ENCODE measurements at regions not wholly inside any gene's neighbourhood (a gene's known extent, or its start where the extent isn't known, plus 50 kb on each side); places are given as distances from the start of the nearest gene placed in this dataset.

DNA sequence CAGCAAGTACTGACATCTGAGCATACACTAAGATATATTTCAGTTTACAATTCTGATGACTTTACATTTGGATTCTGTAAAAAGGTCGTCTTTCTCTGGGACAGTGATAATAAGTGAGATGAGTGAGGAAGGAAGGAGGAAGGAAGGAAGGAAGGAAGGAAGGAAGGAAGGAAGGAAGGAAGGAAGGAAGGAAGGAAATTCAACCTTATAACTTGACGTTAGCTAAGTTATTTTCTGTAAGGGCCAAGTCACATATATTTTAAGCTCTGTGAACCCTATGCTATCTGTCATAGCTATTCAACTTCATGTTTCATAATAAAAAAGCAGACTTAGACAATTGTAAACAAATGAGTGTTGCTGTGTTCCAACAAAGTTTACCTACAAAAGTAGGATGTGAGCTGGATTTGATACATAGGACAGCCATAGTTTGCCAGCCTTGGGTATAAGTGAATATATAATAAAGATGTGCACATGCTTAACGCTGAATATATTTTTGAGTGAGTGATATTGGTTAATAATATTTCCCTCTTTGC lies 753.0 kb upstream of the NDST4 start:
- no peaks in the 10 kb centered on the region for H3K4me1 Mint-ChIP-seq
- no peak overlapping the region for H3K4me3 Mint-ChIP-seq
- no peak overlapping the region for H3K27ac Mint-ChIP-seq
- H3K36me3 Mint-ChIP-seq (ENCODE audit: low read depth) = no peaks in the 10 kb centered on the region
- no peaks in the 10 kb centered on the region for H3K9me3 Mint-ChIP-seq
- H3K27me3 Mint-ChIP-seq (ENCODE audit: low read depth) = no peaks in the 10 kb centered on the region
- TF ChIP-seq, protein P1, sequence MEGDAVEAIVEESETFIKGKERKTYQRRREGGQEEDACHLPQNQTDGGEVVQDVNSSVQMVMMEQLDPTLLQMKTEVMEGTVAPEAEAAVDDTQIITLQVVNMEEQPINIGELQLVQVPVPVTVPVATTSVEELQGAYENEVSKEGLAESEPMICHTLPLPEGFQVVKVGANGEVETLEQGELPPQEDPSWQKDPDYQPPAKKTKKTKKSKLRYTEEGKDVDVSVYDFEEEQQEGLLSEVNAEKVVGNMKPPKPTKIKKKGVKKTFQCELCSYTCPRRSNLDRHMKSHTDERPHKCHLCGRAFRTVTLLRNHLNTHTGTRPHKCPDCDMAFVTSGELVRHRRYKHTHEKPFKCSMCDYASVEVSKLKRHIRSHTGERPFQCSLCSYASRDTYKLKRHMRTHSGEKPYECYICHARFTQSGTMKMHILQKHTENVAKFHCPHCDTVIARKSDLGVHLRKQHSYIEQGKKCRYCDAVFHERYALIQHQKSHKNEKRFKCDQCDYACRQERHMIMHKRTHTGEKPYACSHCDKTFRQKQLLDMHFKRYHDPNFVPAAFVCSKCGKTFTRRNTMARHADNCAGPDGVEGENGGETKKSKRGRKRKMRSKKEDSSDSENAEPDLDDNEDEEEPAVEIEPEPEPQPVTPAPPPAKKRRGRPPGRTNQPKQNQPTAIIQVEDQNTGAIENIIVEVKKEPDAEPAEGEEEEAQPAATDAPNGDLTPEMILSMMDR (IDR thresholded peaks at IDR 0.05; ENCODE audit: unreplicated experiment in 3 of 3) = no peak

DNA sequence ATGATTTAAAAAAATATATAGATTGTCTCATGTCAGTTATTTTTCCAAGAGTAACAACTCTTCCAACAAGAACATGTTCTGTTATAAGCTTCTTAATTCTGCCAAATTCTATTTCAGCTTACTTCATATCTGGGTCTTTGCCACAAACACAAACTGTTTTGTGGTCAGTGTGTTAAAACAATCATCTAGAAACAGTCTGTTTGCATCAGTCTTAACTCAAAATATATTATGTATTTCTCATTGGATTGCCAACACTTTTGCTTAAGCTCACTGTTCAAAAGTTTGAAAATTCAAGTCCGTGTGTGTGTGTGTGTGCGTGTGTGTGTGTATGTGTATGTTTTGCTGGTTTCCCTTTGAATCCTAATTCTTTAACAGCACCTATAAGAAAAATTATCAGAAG lies 752.3 kb upstream of the NDST4 start:
- no peaks in the 10 kb centered on the region for H3K9me3 Mint-ChIP-seq
- no peaks in the 10 kb centered on the region for H3K27me3 Mint-ChIP-seq (ENCODE audit: low read depth)
- H3K27ac Mint-ChIP-seq = no peak overlapping the region
- H3K4me3 Mint-ChIP-seq = no peak overlapping the region
- H3K4me1 Mint-ChIP-seq = no peaks in the 10 kb centered on the region
- TF ChIP-seq, protein P1 (IDR thresholded peaks at IDR 0.05; ENCODE audit: unreplicated experiment in 3 of 3) = no peak
- no peaks in the 10 kb centered on the region for H3K36me3 Mint-ChIP-seq (ENCODE audit: low read depth)

DNA sequence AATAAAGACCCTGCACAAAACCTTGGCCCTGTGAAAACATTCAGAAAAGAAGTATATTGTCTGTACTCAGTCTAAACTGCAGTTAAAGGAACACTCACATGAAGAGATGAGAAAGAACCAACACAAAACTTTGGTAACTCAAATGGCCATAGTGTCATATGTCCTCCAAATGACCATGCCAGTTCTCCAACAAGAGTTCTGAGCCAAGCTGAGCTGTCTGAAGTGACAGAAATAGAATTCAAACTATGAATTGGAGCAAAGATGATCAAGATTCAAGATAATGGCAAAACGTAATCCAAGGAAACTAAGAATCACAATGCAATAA lies 739.3 kb upstream of the NDST4 start:
- H3K36me3 Mint-ChIP-seq (ENCODE audit: low read depth) = no peaks in the 10 kb centered on the region
- TF ChIP-seq, protein P1 (IDR thresholded peaks at IDR 0.05; ENCODE audit: unreplicated experiment in 3 of 3) = no peak
- H3K4me3 Mint-ChIP-seq = no peak overlapping the region
- no peaks in the 10 kb centered on the region for H3K4me1 Mint-ChIP-seq
- H3K9me3 Mint-ChIP-seq = peaks cover 3% of the 10 kb centered on the region
- no peak overlapping the region for H3K27ac Mint-ChIP-seq
- H3K27me3 Mint-ChIP-seq (ENCODE audit: low read depth) = peaks cover 4% of the 10 kb centered on the region

DNA sequence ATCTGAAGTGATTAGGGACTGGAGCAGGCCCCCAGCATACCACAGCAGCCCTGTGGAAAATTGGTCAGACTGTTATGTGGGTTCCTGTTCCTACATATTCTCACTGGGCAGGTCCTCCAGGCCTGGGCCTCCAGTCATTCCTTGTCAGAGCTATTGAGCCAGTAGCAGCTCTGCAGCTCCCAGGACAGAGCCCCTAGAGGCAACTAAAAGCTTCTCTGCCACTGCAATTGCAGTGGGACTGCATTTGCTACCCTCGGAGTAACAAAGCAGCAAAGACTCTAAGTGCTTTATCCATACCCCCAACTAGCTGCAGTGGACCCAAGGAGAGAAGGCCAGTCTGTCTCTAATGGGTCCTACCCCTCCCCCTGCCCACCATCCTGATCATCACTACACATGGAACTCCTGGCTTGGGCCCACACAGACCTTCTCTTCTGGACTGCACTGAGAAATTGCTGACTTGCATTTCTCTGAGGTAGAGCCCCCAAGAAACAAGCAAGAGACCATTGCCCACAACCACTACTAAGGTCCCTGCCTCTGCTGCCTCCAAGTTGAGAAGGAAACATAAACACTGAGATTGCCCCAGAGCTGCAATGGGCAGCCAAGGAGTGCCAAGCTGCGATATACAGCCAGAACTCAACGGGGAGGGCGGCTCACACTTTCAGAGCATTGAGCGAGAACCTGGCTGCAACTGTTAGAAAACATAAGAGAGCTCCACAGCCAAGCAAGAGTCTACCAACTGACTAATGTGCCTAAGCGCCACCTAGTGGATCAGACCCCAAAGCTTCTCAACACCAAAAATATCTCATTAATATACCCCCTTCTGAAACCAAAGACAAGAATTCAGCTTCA lies 738.7 kb upstream of the NDST4 start:
- Mint-ChIP-seq H3K9me3 (peaks cover 3% of the 10 kb centered on the region), H3K36me3 (ENCODE audit: low read depth) (no peaks in the 10 kb centered on the region), H3K4me3 (no peak overlapping the region), H3K4me1 (no peaks in the 10 kb centered on the region), H3K27ac (no peak overlapping the region), H3K27me3 (ENCODE audit: low read depth) (peaks cover 4% of the 10 kb centered on the region)
- TF ChIP-seq, protein P1 (IDR thresholded peaks at IDR 0.05; ENCODE audit: unreplicated experiment in 3 of 3) = peak; percentile 48 to 65 (median 48)

DNA sequence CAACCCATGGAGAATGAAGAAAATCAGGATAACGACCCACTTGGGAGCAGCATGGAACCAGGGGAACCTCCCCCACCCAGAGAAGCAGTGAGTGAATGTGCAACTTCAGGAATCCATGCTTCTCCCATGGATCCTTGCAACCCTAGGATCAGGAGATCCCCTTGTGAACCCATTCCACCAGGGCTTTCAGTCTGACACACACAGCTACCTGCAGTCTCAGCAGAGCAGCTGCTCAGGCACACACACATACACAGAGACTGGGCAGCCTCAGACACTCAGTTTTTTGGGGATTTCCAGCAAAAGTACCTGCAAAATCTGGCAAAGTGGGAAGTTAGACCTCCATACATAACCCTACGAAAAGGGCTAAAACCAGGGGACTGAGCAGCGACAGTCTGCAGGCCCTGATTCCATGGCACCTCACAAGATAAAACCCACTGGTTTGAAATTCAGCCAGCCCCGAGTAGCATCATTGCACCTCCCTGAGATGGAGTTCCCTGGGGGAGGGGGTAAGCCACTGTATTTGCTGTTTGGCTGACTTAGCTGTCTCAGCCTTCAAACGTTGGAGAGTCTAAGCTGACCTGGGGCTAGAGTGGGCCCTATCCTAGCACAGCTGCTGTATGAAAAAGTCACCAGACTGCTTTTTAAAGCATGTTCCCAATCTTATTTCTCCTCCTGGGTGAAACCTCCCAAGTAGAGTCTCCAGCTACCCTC lies 737.5 kb upstream of the NDST4 start:
- no peak overlapping the region for H3K27ac Mint-ChIP-seq
- TF ChIP-seq, protein P1 (IDR thresholded peaks at IDR 0.05; ENCODE audit: unreplicated experiment in 3 of 3) = no peak
- H3K4me3 Mint-ChIP-seq = no peak overlapping the region
- no peaks in the 10 kb centered on the region for H3K4me1 Mint-ChIP-seq
- H3K27me3 Mint-ChIP-seq (ENCODE audit: low read depth) = peaks cover 4% of the 10 kb centered on the region
- no peaks in the 10 kb centered on the region for H3K36me3 Mint-ChIP-seq (ENCODE audit: low read depth)
- H3K9me3 Mint-ChIP-seq = no peaks in the 10 kb centered on the region

Data from nephron (organoid).